HG03558 (cell line): ENCODE measurements at regions not wholly inside any gene's neighbourhood (a gene's known extent, or its start where the extent isn't known, plus 50 kb on each side); places are given as distances from the start of the nearest gene placed in this dataset.

Source experiments
- ATAC-seq: cut with Tn5 transposase; IDR thresholded peaks from one replicate; pipeline ENCODE4 v1.9.1; 2021; ENCODE audit warnings: moderate number of reproducible peaks; ENCODE audit not compliant: unreplicated experiment; ENCODE audit errors: extremely low read depth

- no peak for ATAC-seq
These were observed 341.4 kb downstream of the FOXL1 start for GRCh38 chr16:86919578-86920305.

GRCh38 chr16:86921289-86921688 is 342.9 kb downstream of the FOXL1 start:
- ATAC-seq, result no peak

- no peak for ATAC-seq
These were observed 344.0 kb downstream of the FOXL1 start for GRCh38 chr16:86922311-86922710.

GRCh38 chr16:86923656-86924055 is 345.3 kb downstream of the FOXL1 start:
- ATAC-seq, result no peak

GRCh38 chr16:86924537-86924936 is 346.2 kb downstream of the FOXL1 start:
- no peak for ATAC-seq

- ATAC-seq, result no peak
These were observed 346.9 kb downstream of the FOXL1 start for GRCh38 chr16:86925067-86925791.

GRCh38 chr16:86926181-86927094 is 348.1 kb downstream of the FOXL1 start:
- no peak for ATAC-seq

GRCh38 chr16:86927699-86928098 is 349.4 kb downstream of the FOXL1 start:
- ATAC-seq, result no peak

GRCh38 chr16:86928523-86929011 is 350.2 kb downstream of the FOXL1 start:
- ATAC-seq, result no peak

- ATAC-seq, result no peak
These were observed 350.9 kb downstream of the FOXL1 start for GRCh38 chr16:86929057-86929871.

- ATAC-seq, result no peak
These were observed 351.7 kb downstream of the FOXL1 start for GRCh38 chr16:86930001-86930400.

GRCh38 chr16:86930663-86931373 is 352.5 kb downstream of the FOXL1 start:
- ATAC-seq, result no peak

- no peak for ATAC-seq
These were observed 353.1 kb downstream of the FOXL1 start for GRCh38 chr16:86931410-86931941.

GRCh38 chr16:86932130-86932982 is 354.0 kb downstream of the FOXL1 start:
- ATAC-seq, result no peak

- no peak for ATAC-seq
These were observed 356.4 kb downstream of the FOXL1 start for GRCh38 chr16:86934581-86935375.

- ATAC-seq, result no peak
These were observed 361.3 kb downstream of the FOXL1 start for GRCh38 chr16:86939609-86940008.

GRCh38 chr16:86941731-86942130 is 363.4 kb downstream of the FOXL1 start:
- no peak for ATAC-seq
